ENCODE measurements at regions not wholly inside any gene's neighbourhood (a gene's known extent, or its start where the extent isn't known, plus 50 kb on each side); places are given as distances from the start of the nearest gene placed in this dataset.

DNA sequence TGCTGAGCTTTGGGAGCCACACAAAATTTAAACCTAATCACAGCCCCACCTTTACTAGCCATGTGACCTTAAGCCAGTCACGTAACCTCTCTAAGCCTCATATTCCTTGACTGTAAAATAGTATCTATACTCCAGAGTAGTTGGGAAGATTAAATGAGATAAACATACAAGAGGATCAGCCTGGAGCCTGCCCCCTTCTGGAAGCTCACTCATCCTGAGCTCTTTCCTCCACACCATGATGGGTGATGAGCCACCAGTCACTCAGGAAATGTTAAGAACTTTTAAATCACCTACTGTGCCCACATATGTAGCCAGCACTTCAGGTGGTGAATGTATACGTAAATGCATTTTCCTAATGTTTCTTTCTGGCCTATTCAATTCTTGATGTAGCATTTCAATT, 195.9 kb upstream of the DDX18 start:
- TF ChIP-seq, protein P1, sequence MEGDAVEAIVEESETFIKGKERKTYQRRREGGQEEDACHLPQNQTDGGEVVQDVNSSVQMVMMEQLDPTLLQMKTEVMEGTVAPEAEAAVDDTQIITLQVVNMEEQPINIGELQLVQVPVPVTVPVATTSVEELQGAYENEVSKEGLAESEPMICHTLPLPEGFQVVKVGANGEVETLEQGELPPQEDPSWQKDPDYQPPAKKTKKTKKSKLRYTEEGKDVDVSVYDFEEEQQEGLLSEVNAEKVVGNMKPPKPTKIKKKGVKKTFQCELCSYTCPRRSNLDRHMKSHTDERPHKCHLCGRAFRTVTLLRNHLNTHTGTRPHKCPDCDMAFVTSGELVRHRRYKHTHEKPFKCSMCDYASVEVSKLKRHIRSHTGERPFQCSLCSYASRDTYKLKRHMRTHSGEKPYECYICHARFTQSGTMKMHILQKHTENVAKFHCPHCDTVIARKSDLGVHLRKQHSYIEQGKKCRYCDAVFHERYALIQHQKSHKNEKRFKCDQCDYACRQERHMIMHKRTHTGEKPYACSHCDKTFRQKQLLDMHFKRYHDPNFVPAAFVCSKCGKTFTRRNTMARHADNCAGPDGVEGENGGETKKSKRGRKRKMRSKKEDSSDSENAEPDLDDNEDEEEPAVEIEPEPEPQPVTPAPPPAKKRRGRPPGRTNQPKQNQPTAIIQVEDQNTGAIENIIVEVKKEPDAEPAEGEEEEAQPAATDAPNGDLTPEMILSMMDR (IDR thresholded peaks at IDR 0.05; ENCODE audit: low read depth, low read length): no peak
- no peak for TF ChIP-seq EZH2phosphoT487 (IDR thresholded peaks at IDR 0.05; ENCODE audit: low read depth)

All from OCI-LY3 (cell line).